Right lobe of liver (tissue), 6 donors: ENCODE measurements at regions not wholly inside any gene's neighbourhood (a gene's known extent, or its start where the extent isn't known, plus 50 kb on each side); places are given as distances from the start of the nearest gene placed in this dataset.
A peak's percentile ranks its signal among the peaks of the same experiment; 100 is the strongest.

Source experiments
- ATAC-seq, 4 donors: fragments of 200-7000 bp; cut with Tn5 transposase; one replicate each; pipeline ENCODE4 v1.9.1; 2020; ENCODE audit warnings: mild to moderate bottlenecking in 4 of 4, moderate library complexity in 4 of 4
- DNase-seq, 3 donors: peaks; one replicate each; pipeline ENCODE4 v3.0.0-alpha.2; 2020
- H3K27ac ChIP-seq, 3 donors: fragments of 200-600 bp; one replicate each; pipeline ENCODE4 v1.8.0; 2022
- H3K27me3 ChIP-seq, 2 donors: fragments of 200-600 bp; one replicate each; pipeline ENCODE4 v1.8.0; 2022
- H3K36me3 ChIP-seq, 4 donors: fragments of 200-600 bp; sonication (generic) in 1 of 4; one replicate each; pipeline versions ENCODE4 v1.5.1 to v1.8.0; 2017 to 2022; ENCODE audit warnings: control low read depth in 1 of 4
- H3K4me1 ChIP-seq, 4 donors: fragments of 200-600 bp; sonication (generic) in 1 of 4; one replicate each; pipeline versions ENCODE4 v1.5.1 to v1.8.0; 2017 to 2022; ENCODE audit warnings: control low read depth in 1 of 4
- H3K4me3 ChIP-seq, 3 donors: fragments of 200-600 bp; one replicate each; pipeline ENCODE4 v1.8.0; 2022
- H3K9me3 ChIP-seq, 4 donors: fragments of 200-600 bp; sonication (generic) in 1 of 4; one replicate each; pipeline versions ENCODE4 v1.5.1 to v1.8.0; 2017 to 2022; ENCODE audit warnings: control low read depth in 1 of 4
- CTCF ChIP-seq, 4 donors: fragments of 200-600 bp in 3 of 4; fragments of 450-650 bp in 1 of 4; IDR thresholded peaks; one replicate each; pipeline versions ENCODE4 v1.5.1 to v1.8.0; 2016 to 2022; ENCODE audit warnings: antibody characterized with exemption in 4 of 4, mild to moderate bottlenecking in 2 of 4
- POLR2A ChIP-seq: fragments of 450-650 bp; IDR thresholded peaks from one replicate; pipeline ENCODE4 v1.6.1; 2017; ENCODE audit warnings: antibody characterized with exemption, mild to moderate bottlenecking
- WGBS: methylation state at CpG from one replicate; pipeline ENCODE4 v1.1.6; 2018; ENCODE audit warnings: low coverage, low lambda C conversion rate; ENCODE audit not compliant: insufficient coverage; ENCODE audit errors: missing lambda C conversion rate; 5-methylcytosine and 5-hydroxymethylcytosine counted together
- intact Hi-C, 2 donors: fragments of 100-400 bp; cut with DNase I; formaldehyde crosslinking; loops; one replicate each; pipeline versions ENCODE4 v1.11.2 to v1.14.1; 2022
- donor health status: DM: no; HTN: yes; CAD: no.
- donor health status: DM: no; HTN: no; CAD: no.
- donor health status: DM: no; HTN: no; CAD: no.
- donor health status: DM: no; HTN: yes; CAD: no.
- donor health status: DM: no; HTN: yes; CAD: no.

- WGBS, result 83% methylated on average over 5 of the region's 5 CpGs
- H3K27me3 ChIP-seq, result no peaks in the 10 kb centered on the region
- DNase-seq (no peak), ATAC-seq (no peak)
- H3K27ac ChIP-seq, result no peak overlapping the region
- intact Hi-C loops, result no loop called here
- no peaks in the 10 kb centered on the region for H3K9me3 ChIP-seq
- TF ChIP-seq POLR2A, result no peak
- TF ChIP-seq CTCF (IDR thresholded peaks at IDR 0.05), result no peak
- H3K36me3 ChIP-seq, result no peaks in the 10 kb centered on the region
- no peaks in the 10 kb centered on the region for H3K4me1 ChIP-seq
- no peak overlapping the region for H3K4me3 ChIP-seq
Observed at GRCh38 chr2:171216631-171217030, 55.9 kb upstream of the TLK1 start.

GRCh38 chr2:171214093-171214492 is 53.4 kb upstream of the TLK1 start:
- DNase-seq (no peak), ATAC-seq (no peak)
- Histone ChIP-seq H3K4me3 (no peak overlapping the region), H3K36me3 (no peaks in the 10 kb centered on the region), H3K9me3 (no peaks in the 10 kb centered on the region), H3K27ac (no peak overlapping the region), H3K4me1 (no peaks in the 10 kb centered on the region), H3K27me3 (no peaks in the 10 kb centered on the region)
- TF ChIP-seq POLR2A (no peak), CTCF (IDR thresholded peaks at IDR 0.05) (no peak)
- 87% methylated on average over 5 of the region's 5 CpGs for WGBS
- intact Hi-C loops, result no loop called here

- 42% methylated on average over 8 of the region's 8 CpGs for whole genome bisulfite sequencing
- ATAC-seq (peak; percentile 41 to 68 (median 56)), DNase-seq (no peak)
- Histone ChIP-seq H3K27me3 (no peaks in the 10 kb centered on the region), H3K9me3 (no peaks in the 10 kb centered on the region), H3K36me3 (no peaks in the 10 kb centered on the region), H3K27ac (no peak overlapping the region), H3K4me3 (no peak overlapping the region), H3K4me1 (no peaks in the 10 kb centered on the region)
- intact Hi-C loops, result no loop called here
- TF ChIP-seq CTCF (IDR thresholded peaks at IDR 0.05) (no peak), POLR2A (no peak)
Observed at GRCh38 chr2:171210864-171211431, 50.3 kb upstream of the TLK1 start.
